ENCODE measurements at regions not wholly inside any gene's neighbourhood (a gene's known extent, or its start where the extent isn't known, plus 50 kb on each side); places are given as distances from the start of the nearest gene placed in this dataset.

GRCh38 chr4:187422655-187423054 lies 572.9 kb upstream of the ZFP42 start:
- DNase-seq (ENCODE audit: low spot score) = no peak

- no peak for DNase-seq (ENCODE audit: low spot score)
Measured at GRCh38 chr4:187424636-187425035, 570.9 kb upstream of the ZFP42 start.

GRCh38 chr4:187426511-187426910 lies 569.1 kb upstream of the ZFP42 start:
- no peak for DNase-seq (ENCODE audit: low spot score)

GRCh38 chr4:187432310-187432709 lies 563.3 kb upstream of the ZFP42 start:
- DNase-seq (ENCODE audit: low spot score) = no peak

GRCh38 chr4:187433141-187433540 lies 562.4 kb upstream of the ZFP42 start:
- no peak for DNase-seq (ENCODE audit: low spot score)

GRCh38 chr4:187436251-187436650 lies 559.3 kb upstream of the ZFP42 start:
- no peak for DNase-seq (ENCODE audit: low spot score)

GRCh38 chr4:187444061-187444460 lies 551.5 kb upstream of the ZFP42 start:
- DNase-seq (ENCODE audit: low spot score) = no peak

- no peak for DNase-seq (ENCODE audit: low spot score)
Measured at GRCh38 chr4:187449702-187450101, 545.9 kb upstream of the ZFP42 start.

- DNase-seq (ENCODE audit: low spot score) = no peak
Measured at GRCh38 chr4:187451776-187452175, 543.8 kb upstream of the ZFP42 start.

GRCh38 chr4:187460016-187460415 lies 535.6 kb upstream of the ZFP42 start:
- no peak for DNase-seq (ENCODE audit: low spot score)

- DNase-seq (ENCODE audit: low spot score) = no peak
Measured at GRCh38 chr4:187464573-187464972, 531.0 kb upstream of the ZFP42 start.

- DNase-seq (ENCODE audit: low spot score) = no peak
Measured at GRCh38 chr4:187467224-187467623, 528.3 kb upstream of the ZFP42 start.

- no peak for DNase-seq (ENCODE audit: low spot score)
Measured at GRCh38 chr4:187469627-187470026, 525.9 kb upstream of the ZFP42 start.

- DNase-seq (ENCODE audit: low spot score) = no peak
Measured at GRCh38 chr4:187470061-187470460, 525.5 kb upstream of the ZFP42 start.

- DNase-seq (ENCODE audit: low spot score) = no peak
Measured at GRCh38 chr4:187474238-187474637, 521.3 kb upstream of the ZFP42 start.

- no peak for DNase-seq (ENCODE audit: low spot score)
Measured at GRCh38 chr4:187475901-187476300, 519.7 kb upstream of the ZFP42 start.

GRCh38 chr4:187477224-187477623 lies 518.3 kb upstream of the ZFP42 start:
- DNase-seq (ENCODE audit: low spot score) = no peak

GRCh38 chr4:187478292-187479140 lies 517.1 kb upstream of the ZFP42 start:
- no peak for DNase-seq (ENCODE audit: low spot score)

- DNase-seq (ENCODE audit: low spot score) = no peak
Measured at GRCh38 chr4:187479511-187479910, 516.1 kb upstream of the ZFP42 start.

GRCh38 chr4:187480146-187481145 lies 515.1 kb upstream of the ZFP42 start:
- DNase-seq (ENCODE audit: low spot score) = no peak

- DNase-seq (ENCODE audit: low spot score) = no peak
Measured at GRCh38 chr4:187484186-187484585, 511.4 kb upstream of the ZFP42 start.

- DNase-seq (ENCODE audit: low spot score) = no peak
Measured at GRCh38 chr4:187485676-187486075, 509.9 kb upstream of the ZFP42 start.

GRCh38 chr4:187491286-187491685 lies 504.3 kb upstream of the ZFP42 start:
- DNase-seq (ENCODE audit: low spot score) = no peak
